Activated CD4-positive, alpha-beta T cell treated with anti-CD3 and anti-CD28 coated beads, Interleukin-2, Interleukin-4, amounts not matched to agents 100 ng/mL and 50 ng/mL, durations not matched to agents 16 hours and 8 hours (primary cell): ENCODE measurements at regions not wholly inside any gene's neighbourhood (a gene's known extent, or its start where the extent isn't known, plus 50 kb on each side); places are given as distances from the start of the nearest gene placed in this dataset.

Experiments
- DNase-seq: peaks from one replicate; pipeline ENCODE4 v3.0.0-alpha.2; 2020; ENCODE audit warnings: low spot score

DNA sequence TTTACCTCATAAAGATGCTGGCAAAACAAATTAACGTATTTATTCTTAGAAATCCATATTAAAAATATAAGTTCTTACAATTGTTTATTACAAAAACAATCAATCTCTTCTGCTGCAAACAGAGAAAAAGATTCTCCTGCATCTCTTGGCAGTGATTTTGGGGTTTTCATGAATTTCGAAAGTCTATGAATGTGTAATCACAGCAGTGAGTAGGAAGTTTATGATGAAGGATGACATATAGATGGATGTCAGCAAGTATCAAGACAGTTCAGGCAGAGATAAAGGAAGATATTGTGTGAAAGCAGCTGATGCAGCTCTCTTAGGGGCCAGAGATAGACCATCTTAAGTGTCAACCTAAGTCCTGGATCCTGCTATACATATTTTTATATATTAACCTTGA lies 196.9 kb upstream of the BANK1 start:
- DNase-seq, result no peak

GRCh38 chr4:101584306-101584705 lies 206.2 kb upstream of the BANK1 start:
- DNase-seq, result no peak

GRCh38 chr4:101563126-101563525 lies 215.8 kb upstream of the PPP3CA start:
- DNase-seq, result no peak

- DNase-seq, result no peak
Observed at GRCh38 chr4:101556842-101557241, 209.5 kb upstream of the PPP3CA start.

- DNase-seq, result no peak
Observed at GRCh38 chr4:101555341-101555880, 208.1 kb upstream of the PPP3CA start.

- DNase-seq, result no peak
Observed at GRCh38 chr4:101540336-101540735, 193.0 kb upstream of the PPP3CA start.

- DNase-seq, result no peak
Observed at GRCh38 chr4:101528526-101528925, 181.2 kb upstream of the PPP3CA start.

- DNase-seq, result peak; percentile 86
Observed at GRCh38 chr4:101527188-101527587, 179.9 kb upstream of the PPP3CA start.

- no peak for DNase-seq
Observed at GRCh38 chr4:101515566-101515965, 168.2 kb upstream of the PPP3CA start.

DNA sequence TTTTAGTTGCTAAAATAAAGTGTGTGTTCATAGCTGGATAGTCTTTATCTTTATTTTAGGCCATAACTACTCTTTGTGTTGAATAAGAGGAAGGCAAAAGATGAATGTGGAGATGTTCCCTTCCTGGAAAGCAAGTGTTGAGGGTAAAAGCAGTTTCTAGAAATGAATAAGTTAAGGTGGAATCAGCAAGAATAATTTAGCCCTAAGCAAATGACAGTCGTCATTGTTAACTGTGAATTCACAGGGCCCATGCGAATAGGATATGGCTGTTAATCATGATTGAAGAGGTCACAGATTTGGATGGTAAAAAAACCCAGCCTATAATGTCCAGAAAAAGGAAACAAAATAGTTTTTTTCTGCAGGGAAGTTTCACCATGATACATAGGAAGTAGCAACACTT lies 167.8 kb upstream of the PPP3CA start:
- DNase-seq, result peak; percentile 17

GRCh38 chr4:101512416-101512815 lies 165.1 kb upstream of the PPP3CA start:
- no peak for DNase-seq

DNA sequence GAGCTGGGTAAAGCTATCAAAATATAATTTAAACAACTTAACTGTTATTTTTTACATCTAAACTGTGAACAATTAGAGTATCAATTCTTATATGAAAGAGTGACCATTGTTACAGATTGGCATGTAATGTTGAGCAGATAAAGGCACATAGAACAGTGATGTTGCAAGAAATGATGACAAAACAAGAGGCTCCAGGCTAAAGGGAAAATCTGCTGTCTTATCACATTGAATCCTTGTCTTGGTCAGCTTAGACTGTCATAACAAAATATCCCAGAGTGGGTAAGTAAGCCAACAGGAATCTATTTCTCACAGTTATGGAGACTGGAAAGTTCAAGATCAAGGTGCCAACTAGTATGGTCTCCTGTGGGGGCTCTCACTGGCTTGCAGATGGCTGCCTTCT lies 154.1 kb upstream of the PPP3CA start:
- no peak for DNase-seq

GRCh38 chr4:101500742-101501141 lies 153.4 kb upstream of the PPP3CA start:
- DNase-seq, result no peak

DNA sequence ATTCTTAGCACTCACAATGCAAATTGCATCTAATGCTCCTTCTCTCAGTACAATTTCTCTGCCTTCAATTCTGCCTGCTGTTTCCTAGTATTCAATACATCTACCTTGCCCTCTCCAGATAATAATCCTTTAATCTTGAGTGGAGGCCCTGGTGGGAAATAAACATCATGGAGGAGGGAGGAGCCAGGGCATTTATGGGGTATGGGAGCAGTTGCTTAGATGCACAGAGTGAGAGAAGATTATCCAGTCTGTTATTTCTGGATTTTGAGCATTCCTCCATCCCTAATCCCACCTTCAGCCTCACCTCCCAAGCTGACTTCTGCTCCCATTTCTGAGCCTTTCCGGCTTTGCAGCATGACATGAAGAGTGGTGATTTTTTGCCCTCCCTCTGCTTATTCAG lies 127.9 kb upstream of the PPP3CA start:
- DNase-seq, result no peak

- DNase-seq, result no peak
Observed at GRCh38 chr4:101471201-101471600, 123.9 kb upstream of the PPP3CA start.

GRCh38 chr4:101464596-101464995 lies 117.3 kb upstream of the PPP3CA start:
- no peak for DNase-seq

DNA sequence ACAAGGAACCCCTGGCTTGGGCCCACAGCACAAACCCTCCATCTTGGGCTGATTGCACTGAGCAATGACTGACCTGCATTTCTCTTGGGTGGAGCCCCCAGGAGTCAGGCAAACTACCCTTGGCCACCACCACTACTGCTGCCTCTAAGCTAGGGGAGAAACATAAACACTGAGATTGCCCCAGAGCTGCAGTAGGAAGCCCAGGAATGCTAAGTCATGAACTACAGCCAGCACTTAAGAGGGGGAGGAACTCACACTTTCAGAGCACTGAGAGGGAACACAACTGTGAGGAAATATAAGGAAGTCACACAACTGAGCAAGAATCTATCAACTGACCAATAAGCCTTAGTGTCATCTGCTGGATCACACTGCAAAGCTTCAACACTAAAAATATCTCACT lies 111.6 kb upstream of the PPP3CA start:
- no peak for DNase-seq

DNA sequence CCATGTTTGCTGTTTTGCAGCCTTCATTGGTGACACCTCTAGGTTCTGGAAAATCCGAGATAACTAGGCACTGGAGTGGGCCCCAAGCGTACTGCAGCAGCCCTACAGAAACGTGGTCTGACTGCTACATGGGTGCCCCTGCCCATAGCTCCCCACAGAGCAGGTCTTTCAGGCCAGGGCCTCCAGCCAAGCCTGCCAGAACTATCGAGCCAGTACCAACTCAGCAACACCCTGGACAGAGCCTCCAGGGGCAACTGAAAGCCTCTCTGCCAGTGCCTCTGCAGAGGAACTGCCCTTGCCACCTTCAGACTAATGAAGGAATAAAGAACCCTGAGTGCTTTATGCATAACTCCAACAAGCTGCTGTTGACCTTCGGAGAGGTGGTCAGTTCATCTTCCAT lies 111.1 kb upstream of the PPP3CA start:
- DNase-seq, result no peak

DNA sequence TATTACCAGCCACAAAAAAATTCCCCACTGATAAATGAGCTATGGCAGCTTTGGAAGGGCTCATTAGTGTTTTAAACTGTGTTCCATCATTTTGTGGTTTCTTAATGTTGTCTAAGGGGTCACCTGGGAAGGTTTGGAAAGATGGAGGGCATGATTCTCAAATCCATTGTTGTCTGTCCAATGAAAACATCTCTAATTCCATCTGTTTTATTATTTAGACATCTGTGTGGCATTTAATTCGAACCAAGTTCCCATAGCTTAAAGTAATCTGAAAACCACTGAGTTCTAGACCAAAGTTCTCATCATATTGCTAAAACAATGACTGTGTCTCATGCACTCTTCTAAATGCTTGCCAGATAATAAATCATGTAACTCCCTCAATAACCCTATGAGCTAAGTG lies 103.8 kb upstream of the PPP3CA start:
- no peak for DNase-seq

GRCh38 chr4:101441446-101441845 lies 94.1 kb upstream of the PPP3CA start:
- no peak for DNase-seq

DNA sequence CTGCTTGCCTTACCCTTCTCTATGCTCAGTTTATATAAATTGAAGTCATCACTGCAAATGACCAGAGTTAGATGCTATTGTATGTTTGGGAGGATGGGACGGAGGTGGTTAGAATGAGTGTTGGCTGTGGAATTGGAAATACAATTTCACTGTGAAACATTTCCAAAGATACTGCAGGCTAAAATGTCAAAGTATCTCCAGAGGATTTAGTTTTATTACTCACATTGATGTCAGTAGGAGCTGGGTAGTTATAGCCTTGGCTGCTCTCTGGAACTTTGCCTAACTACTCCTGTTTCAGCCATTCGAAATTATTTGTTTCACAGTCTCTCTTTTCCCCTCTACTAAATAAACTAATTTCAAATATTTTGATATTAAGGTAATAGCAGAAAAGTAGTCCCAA lies 92.6 kb upstream of the PPP3CA start:
- DNase-seq, result no peak

DNA sequence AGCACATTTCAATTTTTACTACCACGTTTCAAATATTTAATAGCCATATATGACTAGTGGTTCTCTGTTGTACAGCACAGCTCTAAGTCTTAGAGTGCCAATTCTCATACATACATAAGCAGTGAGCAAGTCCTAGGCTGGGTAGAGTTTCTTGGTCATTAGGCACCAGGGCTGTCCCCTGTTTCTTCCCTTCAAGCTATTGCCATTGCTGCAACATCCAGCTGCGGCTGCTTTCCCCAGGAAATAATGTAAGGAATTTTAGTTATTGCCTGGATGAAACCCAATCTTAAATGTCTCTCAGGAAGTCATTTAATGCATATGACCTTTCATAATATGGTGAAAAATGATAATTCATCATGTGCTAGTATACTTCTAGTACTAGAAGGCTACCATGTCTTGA lies 74.1 kb upstream of the PPP3CA start:
- DNase-seq, result no peak

- no peak for DNase-seq
Observed at GRCh38 chr4:101420661-101421060, 73.3 kb upstream of the PPP3CA start.

- peak; percentile 30 for DNase-seq
Observed at GRCh38 chr4:101419336-101420135, 72.2 kb upstream of the PPP3CA start.
